Fibroblast of lung (primary cell): ENCODE measurements at regions not wholly inside any gene's neighbourhood (a gene's known extent, or its start where the extent isn't known, plus 50 kb on each side); places are given as distances from the start of the nearest gene placed in this dataset.

Experiments used
- CTCF ChIP-seq, 2 donors: IDR thresholded peaks in 1 of 2; conservative IDR thresholded peaks in 1 of 2; 1 replicate in 1 of 2; 2 replicates in 1 of 2; pipeline ENCODE4 v1.5.1; 2011 to 2012; ENCODE audit warnings: low read length in 2 of 2, control low read depth in 1 of 2, inconsistent platforms in 1 of 2, low read depth in 1 of 2, mild to moderate bottlenecking in 1 of 2
- EZH2 ChIP-seq: IDR thresholded peaks from 2 replicates; pipeline ENCODE4 v1.5.1; 2012; ENCODE audit warnings: low read length, control low read depth, mild to moderate bottlenecking; ENCODE audit errors: missing control alignments

DNA sequence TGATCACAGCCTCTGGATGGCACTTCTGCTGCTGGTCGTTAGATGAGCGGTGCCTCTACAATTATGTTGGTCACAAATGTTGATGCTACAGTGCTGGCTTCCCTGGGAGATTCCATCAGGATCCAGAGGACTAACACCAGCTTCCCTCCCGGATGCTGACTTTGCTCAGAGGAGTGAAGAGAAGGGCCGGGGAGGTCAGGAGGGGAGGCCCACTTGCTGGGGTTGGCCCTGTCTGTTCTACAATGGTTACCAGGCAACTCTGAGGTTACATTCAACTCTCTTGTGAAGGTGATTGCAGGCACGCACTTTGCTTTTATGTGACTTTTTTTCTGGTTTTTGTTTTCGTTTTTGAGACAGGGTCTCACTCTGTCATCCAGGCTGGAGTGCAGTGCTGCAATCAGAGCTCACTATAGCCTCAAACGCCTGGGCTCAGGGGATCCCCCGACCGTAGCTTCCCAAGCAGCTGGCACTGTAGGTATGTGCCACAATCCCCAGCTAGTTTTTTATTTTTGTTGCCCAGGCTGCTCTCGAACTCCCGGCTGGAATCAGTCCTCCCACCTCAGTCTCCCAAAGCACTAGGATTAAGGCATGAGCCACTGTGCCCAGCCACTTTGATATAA lies 112.5 kb downstream of the ADSS2 start:
- TF ChIP-seq CTCF (conservative IDR thresholded peaks at IDR 0.05 in 1 of 2, IDR thresholded peaks at IDR 0.05 in 1 of 2; ENCODE audit: low read depth in 1 of 2, low read length in 2 of 2) (no peak), EZH2 (no peak)
